Epithelial cell of proximal tubule (primary cell): ENCODE measurements at regions not wholly inside any gene's neighbourhood (a gene's known extent, or its start where the extent isn't known, plus 50 kb on each side); places are given as distances from the start of the nearest gene placed in this dataset.

Experiments used
- DNase-seq: peaks from one replicate; pipeline ENCODE4 v3.0.0-alpha.2; 2011; ENCODE audit warnings: low read depth
- H3K4me3 ChIP-seq: 2 replicates; pipeline ENCODE4 v1.5.1; 2011; ENCODE audit warnings: low read depth, mild to moderate bottlenecking, low read length
- TF ChIP-seq, protein P1 (sequence below): conservative IDR thresholded peaks from 2 replicates; pipeline ENCODE4 v1.5.1; 2012; ENCODE audit warnings: low read depth, mild to moderate bottlenecking, low read length

DNA sequence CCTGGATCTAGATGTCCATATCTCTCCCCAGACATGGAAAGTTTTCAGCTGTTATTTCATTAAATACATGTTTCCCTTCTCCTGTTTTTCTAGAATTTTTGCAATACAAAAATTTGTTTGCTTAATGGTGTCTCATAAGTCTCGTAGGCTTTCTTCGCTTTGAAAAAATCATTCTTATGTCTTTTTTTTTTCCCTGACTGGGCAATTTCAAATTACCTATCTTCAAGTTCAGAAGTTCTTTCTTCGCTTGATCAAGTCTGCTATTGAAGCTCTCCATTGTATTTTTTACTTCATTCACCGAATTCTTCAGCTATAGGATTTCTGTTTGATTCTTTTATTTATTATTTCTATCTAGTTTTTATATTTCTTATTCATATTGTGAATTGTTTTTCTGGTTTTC is 130.2 kb upstream of the WSCD2 start:
- H3K4me3 ChIP-seq = no peak overlapping the region
- DNase-seq = no peak
- TF ChIP-seq, protein P1, sequence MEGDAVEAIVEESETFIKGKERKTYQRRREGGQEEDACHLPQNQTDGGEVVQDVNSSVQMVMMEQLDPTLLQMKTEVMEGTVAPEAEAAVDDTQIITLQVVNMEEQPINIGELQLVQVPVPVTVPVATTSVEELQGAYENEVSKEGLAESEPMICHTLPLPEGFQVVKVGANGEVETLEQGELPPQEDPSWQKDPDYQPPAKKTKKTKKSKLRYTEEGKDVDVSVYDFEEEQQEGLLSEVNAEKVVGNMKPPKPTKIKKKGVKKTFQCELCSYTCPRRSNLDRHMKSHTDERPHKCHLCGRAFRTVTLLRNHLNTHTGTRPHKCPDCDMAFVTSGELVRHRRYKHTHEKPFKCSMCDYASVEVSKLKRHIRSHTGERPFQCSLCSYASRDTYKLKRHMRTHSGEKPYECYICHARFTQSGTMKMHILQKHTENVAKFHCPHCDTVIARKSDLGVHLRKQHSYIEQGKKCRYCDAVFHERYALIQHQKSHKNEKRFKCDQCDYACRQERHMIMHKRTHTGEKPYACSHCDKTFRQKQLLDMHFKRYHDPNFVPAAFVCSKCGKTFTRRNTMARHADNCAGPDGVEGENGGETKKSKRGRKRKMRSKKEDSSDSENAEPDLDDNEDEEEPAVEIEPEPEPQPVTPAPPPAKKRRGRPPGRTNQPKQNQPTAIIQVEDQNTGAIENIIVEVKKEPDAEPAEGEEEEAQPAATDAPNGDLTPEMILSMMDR = no peak

DNA sequence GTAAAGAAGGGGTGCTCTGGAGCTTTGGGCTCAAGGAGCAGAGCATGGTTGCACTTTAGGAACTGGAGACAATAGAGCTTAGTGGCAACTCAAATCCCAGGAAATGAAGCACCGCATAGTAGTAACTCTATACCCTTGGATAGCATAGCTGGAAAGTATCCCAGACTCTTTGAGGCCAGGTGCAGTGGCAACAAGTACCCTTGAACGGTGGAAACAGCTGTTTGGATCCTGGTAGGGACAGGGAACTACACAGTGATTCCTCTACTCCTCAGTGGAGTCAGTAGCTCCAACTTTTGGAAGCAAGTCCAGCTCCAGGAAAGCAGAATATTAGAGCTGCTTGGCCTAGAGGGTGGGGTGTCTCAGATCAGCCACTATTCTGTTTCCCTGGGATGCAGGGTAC is 129.0 kb upstream of the WSCD2 start:
- no peak overlapping the region for H3K4me3 ChIP-seq
- DNase-seq = no peak
- TF ChIP-seq, protein P1 = no peak

GRCh38 chr12:108004319-108004718 is 124.8 kb upstream of the WSCD2 start:
- TF ChIP-seq, protein P1 = no peak
- H3K4me3 ChIP-seq = no peak overlapping the region
- DNase-seq = no peak

DNA sequence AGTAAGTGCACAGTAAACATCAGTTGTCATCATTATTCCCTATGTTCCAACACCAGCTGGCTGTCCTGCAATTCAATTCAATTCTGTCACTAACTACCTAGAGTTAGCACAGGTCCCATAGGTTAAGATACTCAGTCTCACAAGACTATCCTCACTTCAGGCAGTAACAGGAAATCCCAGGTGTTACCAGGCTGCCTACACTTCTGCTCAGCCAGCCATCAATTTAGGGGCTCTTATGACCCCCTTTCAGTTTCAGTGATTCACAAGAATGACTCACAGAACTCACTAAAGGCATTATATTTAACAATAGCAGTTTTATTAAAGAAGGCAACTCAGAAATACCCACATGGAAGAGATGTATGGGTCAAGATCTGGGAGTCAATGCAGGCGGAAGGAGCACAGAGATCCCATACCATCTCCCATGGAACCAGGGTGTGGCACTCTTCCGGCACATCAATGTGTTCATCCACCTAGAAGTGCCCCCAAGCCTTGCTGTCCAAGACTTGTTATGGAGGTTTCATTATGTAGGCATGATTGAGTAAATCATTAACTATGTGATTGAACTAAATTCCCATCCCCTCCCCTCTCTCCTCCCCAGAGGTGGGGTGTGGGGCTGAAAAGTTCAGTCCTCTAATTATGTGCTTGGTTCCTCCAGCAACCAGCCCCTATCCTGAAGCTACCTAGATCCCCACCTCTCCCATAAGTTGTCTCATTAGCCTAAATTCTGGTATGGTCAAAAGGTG is 120.8 kb upstream of the WSCD2 start:
- TF ChIP-seq, protein P1 = no peak
- no peak for DNase-seq
- no peak overlapping the region for H3K4me3 ChIP-seq

- no peak overlapping the region for H3K4me3 ChIP-seq
- no peak for DNase-seq
- TF ChIP-seq, protein P1 = no peak
Measured at GRCh38 chr12:108009442-108010070, 119.5 kb upstream of the WSCD2 start.

GRCh38 chr12:108016022-108016564 is 113.0 kb upstream of the WSCD2 start:
- TF ChIP-seq, protein P1 = no peak
- no peak overlapping the region for H3K4me3 ChIP-seq
- no peak for DNase-seq
